ENCODE measurements at regions not wholly inside any gene's neighbourhood (a gene's known extent, or its start where the extent isn't known, plus 50 kb on each side); places are given as distances from the start of the nearest gene placed in this dataset.

GRCh38 chr4:104211657-104212056 lies 283.0 kb downstream of the CXXC4 start:
- Histone ChIP-seq H3K27ac (ENCODE audit: low read depth in 2 of 2, low read length in 1 of 2) (no peak overlapping the region), H3K9me2 (no peaks in the 10 kb centered on the region), H3K4me2 (no peak overlapping the region), H3F3A (replicated peaks; ENCODE audit: insufficient read depth) (no peaks in the 10 kb centered on the region), H3K4me3 (ENCODE audit: low read depth in 2 of 2, low read length in 1 of 2) (no peak overlapping the region), H3K36me3 (replicated peaks in 1 of 2; ENCODE audit: control insufficient read depth in 1 of 2, insufficient read depth in 2 of 2, low read length in 1 of 2) (no peaks in the 10 kb centered on the region), H3K9me3 (no peaks in the 10 kb centered on the region), H3K27me3 (ENCODE audit: insufficient read depth) (no peaks in the 10 kb centered on the region), H3K9ac (no peak overlapping the region), H3K79me2 (ENCODE audit: insufficient read depth) (no peaks in the 10 kb centered on the region), H3K4me1 (ENCODE audit: control insufficient read depth in 1 of 2, insufficient read depth in 2 of 2, low read depth in 1 of 2, low read length in 1 of 2) (no peaks in the 10 kb centered on the region), H2AFZ (ENCODE audit: low read depth) (no peak overlapping the region), H4K20me1 (ENCODE audit: insufficient read depth) (no peaks in the 10 kb centered on the region)
- CTCF ChIA-PET = no interaction called here
- POLR2A ChIA-PET = no interaction called here
- WGBS (ENCODE audit: low lambda C conversion rate) = 40% methylated on average over 2 of the region's 2 CpGs
- TF ChIP-seq SIN3A (IDR thresholded peaks at IDR 0.05; ENCODE audit: borderline replicate concordance, low read depth, low read length) = no peak
- TF ChIP-seq FOXM1 (IDR thresholded peaks at IDR 0.05; ENCODE audit: low read depth) = no peak
- no peak for TF ChIP-seq RFX5 (IDR thresholded peaks at IDR 0.05; ENCODE audit: low read length)
- no peak for TF ChIP-seq ELF1 (IDR thresholded peaks at IDR 0.05)
- TF ChIP-seq JUND (IDR thresholded peaks at IDR 0.05) = no peak
- TF ChIP-seq FOXJ3 (CRISPR knock-in tag; IDR thresholded peaks at IDR 0.05) = no peak
- TF ChIP-seq RXRA (IDR thresholded peaks at IDR 0.05; ENCODE audit: borderline replicate concordance, low read depth) = no peak
- TF ChIP-seq USF2 (IDR thresholded peaks at IDR 0.05; ENCODE audit: borderline replicate concordance, low read depth, low read length) = no peak
- TF ChIP-seq TCF12 (IDR thresholded peaks at IDR 0.05) = no peak
- no peak for TF ChIP-seq MXI1 (IDR thresholded peaks at IDR 0.05; ENCODE audit: low read depth, low read length)
- no peak for TF ChIP-seq EP300 (IDR thresholded peaks at IDR 0.05; ENCODE audit: borderline replicate concordance in 1 of 2, low read depth in 1 of 2, low read length in 1 of 2)
- TF ChIP-seq CHD2 (IDR thresholded peaks at IDR 0.05; ENCODE audit: low read length, partially characterized antibody) = no peak
- no peak for DNase-seq

GRCh38 chr4:104210420-104210819 lies 284.3 kb downstream of the CXXC4 start:
- CTCF ChIA-PET = no interaction called here
- H3K9me2 ChIP-seq = no peaks in the 10 kb centered on the region
- no peaks in the 10 kb centered on the region for H3F3A ChIP-seq (replicated peaks; ENCODE audit: insufficient read depth)
- no peaks in the 10 kb centered on the region for H3K9me3 ChIP-seq
- H3K27me3 ChIP-seq (ENCODE audit: insufficient read depth) = no peaks in the 10 kb centered on the region
- H3K79me2 ChIP-seq (ENCODE audit: insufficient read depth) = no peaks in the 10 kb centered on the region
- no peak overlapping the region for H3K4me2 ChIP-seq
- no peaks in the 10 kb centered on the region for H3K4me1 ChIP-seq (ENCODE audit: control insufficient read depth in 1 of 2, insufficient read depth in 2 of 2, low read depth in 1 of 2, low read length in 1 of 2)
- H4K20me1 ChIP-seq (ENCODE audit: insufficient read depth) = no peaks in the 10 kb centered on the region
- no peak overlapping the region for H2AFZ ChIP-seq (ENCODE audit: low read depth)
- TF ChIP-seq FOXM1 (IDR thresholded peaks at IDR 0.05; ENCODE audit: low read depth) (no peak), YY1 (IDR thresholded peaks at IDR 0.05; ENCODE audit: low read depth) (no peak), JUND (IDR thresholded peaks at IDR 0.05) (no peak), FOSL2 (IDR thresholded peaks at IDR 0.05; ENCODE audit: borderline replicate concordance, low read depth) (no peak), RCOR1 (IDR thresholded peaks at IDR 0.05; ENCODE audit: low read length) (no peak), REST (IDR thresholded peaks at IDR 0.05; ENCODE audit: low read depth, low read length) (no peak), MEF2A (IDR thresholded peaks at IDR 0.05; ENCODE audit: borderline replicate concordance, low read depth) (no peak), PBX3 (IDR thresholded peaks at IDR 0.05) (no peak), NFIC (IDR thresholded peaks at IDR 0.05; ENCODE audit: borderline replicate concordance) (no peak), USF1 (IDR thresholded peaks at IDR 0.05; ENCODE audit: borderline replicate concordance, low read depth) (no peak), NRF1 (IDR thresholded peaks at IDR 0.05; ENCODE audit: low read depth, low read length) (no peak), ZBTB33 (IDR thresholded peaks at IDR 0.05; ENCODE audit: borderline replicate concordance, low read depth) (no peak)
- H3K36me3 ChIP-seq (replicated peaks in 1 of 2; ENCODE audit: control insufficient read depth in 1 of 2, insufficient read depth in 2 of 2, low read length in 1 of 2) = no peaks in the 10 kb centered on the region
- H3K9ac ChIP-seq = no peak overlapping the region
- POLR2A ChIA-PET = no interaction called here
- H3K4me3 ChIP-seq (ENCODE audit: low read depth in 2 of 2, low read length in 1 of 2) = no peak overlapping the region
- WGBS (ENCODE audit: low lambda C conversion rate) = 19% methylated on average over 4 of the region's 4 CpGs
- no peak for DNase-seq
- no peak overlapping the region for H3K27ac ChIP-seq (ENCODE audit: low read depth in 2 of 2, low read length in 1 of 2)

Data from SK-N-SH (cell line).